ENCODE measurements at regions not wholly inside any gene's neighbourhood (a gene's known extent, or its start where the extent isn't known, plus 50 kb on each side); places are given as distances from the start of the nearest gene placed in this dataset.

DNA sequence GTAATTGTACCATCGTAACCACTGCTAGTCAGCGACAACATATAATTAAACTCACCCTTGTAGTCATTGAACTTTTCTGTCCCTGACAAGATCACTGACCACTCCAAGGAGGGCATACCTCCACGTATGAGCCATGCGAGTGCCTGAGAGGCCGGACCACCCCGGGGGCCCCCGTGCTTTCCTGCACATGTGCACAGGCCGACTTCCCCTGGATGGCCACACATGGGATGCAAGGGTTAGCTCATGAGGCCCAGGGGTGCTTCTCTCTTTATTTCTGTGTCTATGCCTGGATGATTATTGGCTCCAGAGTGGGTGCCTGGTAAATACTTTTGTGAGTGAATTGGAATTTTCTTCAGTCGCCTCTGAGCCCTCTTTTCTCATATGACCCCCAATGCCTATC is 82.8 kb upstream of the ZNF536 start:
- TF ChIP-seq CTCF (IDR thresholded peaks at IDR 0.05) = no peak

DNA sequence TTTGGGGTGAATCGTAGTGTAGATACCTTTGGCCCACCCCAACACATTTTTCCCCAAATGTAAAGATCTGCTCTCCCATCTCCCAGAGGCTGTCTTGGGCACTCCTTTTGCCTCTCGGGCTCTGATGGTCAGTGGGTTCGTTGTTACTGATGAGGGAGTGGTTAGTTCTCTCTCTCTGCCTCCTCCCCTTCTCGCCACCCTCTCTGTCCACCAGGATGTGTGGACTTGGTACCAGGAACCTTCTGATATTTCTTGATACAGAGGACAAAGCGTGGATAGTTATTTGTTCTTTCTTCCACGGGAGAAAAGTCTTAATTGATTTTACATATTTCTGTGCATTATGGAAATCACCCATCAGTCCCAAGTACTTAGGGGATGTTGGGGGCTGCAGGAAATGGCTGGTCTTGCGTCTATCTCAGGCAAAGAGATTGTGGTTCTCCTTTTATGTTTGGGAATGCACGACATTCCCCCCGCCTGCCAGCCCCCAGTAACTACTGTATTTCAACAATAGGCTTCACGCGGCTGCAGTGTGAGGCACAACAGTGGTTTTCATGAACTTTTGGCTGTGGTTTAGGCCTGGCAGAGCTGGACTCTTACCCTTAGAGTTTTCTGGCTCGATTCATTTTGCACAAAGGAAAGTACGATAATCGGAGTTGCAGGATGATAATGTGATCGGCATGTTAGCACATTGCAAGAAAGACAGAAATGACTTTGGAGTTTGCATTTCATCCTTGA is 79.0 kb upstream of the ZNF536 start:
- TF ChIP-seq CTCF (IDR thresholded peaks at IDR 0.05) = no peak

- TF ChIP-seq CTCF (IDR thresholded peaks at IDR 0.05) = no peak
Measured at GRCh38 chr19:30297969-30298368, 74.2 kb upstream of the ZNF536 start.

GRCh38 chr19:30303131-30303654 is 69.0 kb upstream of the ZNF536 start:
- no peak for TF ChIP-seq CTCF (IDR thresholded peaks at IDR 0.05)

DNA sequence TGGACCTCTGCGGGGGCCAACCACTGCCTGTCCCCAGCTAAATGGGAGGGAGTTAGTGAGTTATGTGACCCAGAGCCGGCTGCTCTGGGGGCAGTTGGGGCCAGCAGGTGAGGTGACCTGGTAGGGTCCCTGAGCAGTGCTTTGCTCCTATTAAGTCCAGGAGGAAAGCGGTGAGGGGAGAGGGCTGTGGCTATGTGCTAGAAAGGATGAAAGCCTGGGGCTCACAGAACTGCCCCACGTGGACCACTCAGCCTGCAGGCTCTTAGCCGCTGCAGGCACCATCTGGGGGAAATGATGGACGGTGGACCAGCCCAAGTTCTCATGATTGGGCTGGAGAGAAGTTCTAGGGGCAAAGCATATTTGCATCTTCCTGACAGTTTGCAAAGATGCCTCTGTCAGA is 67.6 kb upstream of the ZNF536 start:
- TF ChIP-seq CTCF (IDR thresholded peaks at IDR 0.05) = no peak

- no peak for TF ChIP-seq CTCF (IDR thresholded peaks at IDR 0.05)
Measured at GRCh38 chr19:30305346-30306060, 66.7 kb upstream of the ZNF536 start.

GRCh38 chr19:30307191-30307974 is 64.8 kb upstream of the ZNF536 start:
- no peak for TF ChIP-seq CTCF (IDR thresholded peaks at IDR 0.05)
